RPMI8226 (cell line): ENCODE measurements at regions not wholly inside any gene's neighbourhood (a gene's known extent, or its start where the extent isn't known, plus 50 kb on each side); places are given as distances from the start of the nearest gene placed in this dataset.
"Not testable (repeated sequence)": the region's sequence is repeated elsewhere in the genome, so short reads cannot be mapped to it uniquely, and the experiment has no call there.

Experiments used
- DNase-seq: peaks from one replicate; pipeline ENCODE4 v3.0.0-alpha.2; 2015

GRCh38 chr1:244106837-244107493 is 55.9 kb downstream of the ZBTB18 start:
- no peak for DNase-seq

- DNase-seq, result no peak
Measured at GRCh38 chr1:244111027-244111426, 59.9 kb downstream of the ZBTB18 start.

GRCh38 chr1:244112041-244112440 is 61.0 kb downstream of the ZBTB18 start:
- DNase-seq, result no peak

- no peak for DNase-seq
Measured at GRCh38 chr1:244112636-244113035, 61.6 kb downstream of the ZBTB18 start.

GRCh38 chr1:244113532-244114320 is 62.6 kb downstream of the ZBTB18 start:
- no peak for DNase-seq

- DNase-seq, result no peak
Measured at GRCh38 chr1:244114892-244115291, 63.8 kb downstream of the ZBTB18 start.

- no peak for DNase-seq
Measured at GRCh38 chr1:244116946-244117345, 65.9 kb downstream of the ZBTB18 start.

- no peak for DNase-seq
Measured at GRCh38 chr1:244118109-244118761, 67.2 kb downstream of the ZBTB18 start.

GRCh38 chr1:244128591-244129383 is 77.7 kb downstream of the ZBTB18 start:
- no peak for DNase-seq

- no peak for DNase-seq
Measured at GRCh38 chr1:244137276-244137675, 86.2 kb downstream of the ZBTB18 start.

GRCh38 chr1:244137725-244138124 is 86.6 kb downstream of the ZBTB18 start:
- DNase-seq, result no peak

GRCh38 chr1:244138399-244138798 is 87.3 kb downstream of the ZBTB18 start:
- DNase-seq, result no peak

- no peak for DNase-seq
Measured at GRCh38 chr1:244139655-244140054, 88.6 kb downstream of the ZBTB18 start.

- DNase-seq, result no peak
Measured at GRCh38 chr1:244140420-244140819, 89.3 kb downstream of the ZBTB18 start.

- no peak for DNase-seq
Measured at GRCh38 chr1:244144053-244144452, 93.0 kb downstream of the ZBTB18 start.

- DNase-seq, result no peak
Measured at GRCh38 chr1:244150071-244150470, 99.0 kb downstream of the ZBTB18 start.

- no peak for DNase-seq
Measured at GRCh38 chr1:244150665-244151064, 99.6 kb downstream of the ZBTB18 start.

GRCh38 chr1:244151537-244151936 is 100.5 kb downstream of the ZBTB18 start:
- DNase-seq, result no peak

- no peak for DNase-seq
Measured at GRCh38 chr1:244154508-244154871, 103.4 kb downstream of the ZBTB18 start.

- DNase-seq, result peak; percentile 25
Measured at GRCh38 chr1:244154872-244155531, 103.9 kb downstream of the ZBTB18 start.

- DNase-seq, result no peak
Measured at GRCh38 chr1:244155661-244156060, 104.6 kb downstream of the ZBTB18 start.

GRCh38 chr1:244156617-244157016 is 105.5 kb downstream of the ZBTB18 start:
- DNase-seq, result not testable (repeated sequence)
